Fibroblast of the conjunctiva (primary cell): ENCODE measurements at regions not wholly inside any gene's neighbourhood (a gene's known extent, or its start where the extent isn't known, plus 50 kb on each side); places are given as distances from the start of the nearest gene placed in this dataset.
"Not testable (repeated sequence)": the region's sequence is repeated elsewhere in the genome, so short reads cannot be mapped to it uniquely, and the experiment has no call there.

Experiments
- DNase-seq: peaks from one replicate; pipeline ENCODE4 v3.0.0-alpha.2; 2010; ENCODE audit warnings: low read depth

GRCh38 chr20:40890635-40891034 is 138.0 kb upstream of the TOP1 start:
- no peak for DNase-seq

- DNase-seq: no peak
These were observed 137.3 kb upstream of the TOP1 start for GRCh38 chr20:40891351-40891750.

- no peak for DNase-seq
These were observed 136.0 kb upstream of the TOP1 start for GRCh38 chr20:40892642-40893041.

GRCh38 chr20:40893610-40894236 is 134.9 kb upstream of the TOP1 start:
- no peak for DNase-seq

GRCh38 chr20:40894237-40894630 is 134.4 kb upstream of the TOP1 start:
- no peak for DNase-seq

GRCh38 chr20:40895182-40895581 is 133.4 kb upstream of the TOP1 start:
- DNase-seq: no peak

- DNase-seq: peak; percentile 38
These were observed 131.6 kb upstream of the TOP1 start for GRCh38 chr20:40896814-40897700.

DNA sequence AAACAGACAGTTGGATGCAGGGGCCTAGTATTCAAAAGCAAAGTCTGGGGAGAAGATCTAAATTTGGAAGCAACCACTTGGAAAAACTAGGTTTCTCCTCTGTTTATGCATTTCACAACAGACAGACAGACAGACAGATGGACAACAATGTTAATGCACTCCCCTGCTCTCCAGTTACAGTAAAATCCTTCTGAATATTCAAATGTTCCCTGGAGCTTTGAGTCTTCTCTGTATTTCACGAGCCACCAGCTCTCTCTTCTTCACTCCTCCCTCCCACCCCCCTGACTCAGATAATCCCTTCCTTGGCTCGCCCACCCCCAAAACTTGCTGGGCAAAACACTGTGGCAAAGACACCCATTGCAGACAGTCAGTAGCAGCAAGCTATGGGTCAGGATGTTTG is 129.3 kb upstream of the TOP1 start:
- DNase-seq: no peak

DNA sequence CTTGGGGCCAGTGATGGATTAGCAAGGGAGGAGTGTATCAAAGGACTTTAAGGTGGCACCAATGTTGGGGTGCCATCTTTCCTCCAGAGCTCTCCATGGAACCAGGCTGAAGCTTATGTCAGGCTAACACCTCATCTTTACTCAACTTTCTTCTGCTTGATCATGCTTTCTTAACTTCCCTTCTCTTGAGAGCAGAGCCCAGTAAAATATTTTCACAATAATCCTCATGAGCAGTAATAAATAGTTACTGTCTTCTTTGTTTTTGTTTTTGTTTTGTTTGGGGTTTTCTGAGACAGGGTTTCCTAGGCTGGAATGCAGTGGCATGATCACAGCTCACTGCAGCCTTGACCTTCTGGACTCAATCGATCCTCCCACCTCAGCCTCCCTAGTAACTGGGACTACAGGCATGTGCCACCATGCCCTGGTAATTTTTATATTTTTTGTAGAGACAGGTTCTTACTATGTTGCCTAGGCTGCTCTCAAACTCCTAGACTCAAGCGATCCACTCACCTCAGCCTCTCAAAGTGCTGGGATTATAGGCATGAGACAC is 127.9 kb upstream of the TOP1 start:
- no peak for DNase-seq

- no peak for DNase-seq
These were observed 126.0 kb upstream of the TOP1 start for GRCh38 chr20:40902661-40903060.

- no peak for DNase-seq
These were observed 120.3 kb upstream of the TOP1 start for GRCh38 chr20:40908309-40908708.

DNA sequence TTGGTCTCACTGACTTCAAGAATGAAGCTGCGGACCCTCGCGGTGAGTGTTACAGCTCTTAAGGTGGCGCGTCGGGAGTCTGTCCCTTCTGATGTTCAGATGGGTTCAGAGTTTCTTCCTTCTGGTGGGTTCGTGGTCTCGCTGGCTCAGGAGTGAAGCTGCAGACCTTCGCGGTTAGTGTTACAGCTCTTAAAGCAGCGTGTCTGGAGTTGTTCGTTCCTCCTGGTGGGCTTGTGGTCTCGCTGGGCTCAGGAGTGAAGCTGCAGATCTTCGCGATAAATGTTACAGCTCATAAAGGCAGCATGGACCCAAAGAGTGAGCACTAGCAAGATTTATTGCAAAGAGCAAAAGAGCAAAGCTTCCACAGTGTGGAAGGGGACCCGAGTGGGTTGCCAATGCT is 119.1 kb upstream of the TOP1 start:
- DNase-seq: not testable (repeated sequence)

DNA sequence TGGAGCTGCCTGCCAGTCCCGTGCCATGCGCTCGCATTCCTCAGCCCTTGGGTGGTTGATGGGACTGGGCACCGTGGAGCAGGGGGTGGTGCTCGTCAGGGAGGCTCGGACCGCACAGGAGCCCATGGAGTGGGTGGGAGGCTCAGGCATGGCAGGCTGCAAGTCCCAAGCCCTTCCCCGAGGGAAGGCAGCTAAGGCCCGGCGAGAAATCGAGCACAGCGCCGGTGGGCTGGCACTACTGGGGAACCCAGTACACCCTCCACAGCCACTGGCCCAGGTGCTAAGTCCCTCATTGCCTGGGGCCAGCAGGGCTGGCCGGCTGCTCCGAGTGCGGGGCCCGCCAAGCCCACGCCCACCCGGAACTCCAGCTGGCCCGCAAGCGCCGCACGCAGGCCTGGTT is 118.2 kb upstream of the TOP1 start:
- not testable (repeated sequence) for DNase-seq

DNA sequence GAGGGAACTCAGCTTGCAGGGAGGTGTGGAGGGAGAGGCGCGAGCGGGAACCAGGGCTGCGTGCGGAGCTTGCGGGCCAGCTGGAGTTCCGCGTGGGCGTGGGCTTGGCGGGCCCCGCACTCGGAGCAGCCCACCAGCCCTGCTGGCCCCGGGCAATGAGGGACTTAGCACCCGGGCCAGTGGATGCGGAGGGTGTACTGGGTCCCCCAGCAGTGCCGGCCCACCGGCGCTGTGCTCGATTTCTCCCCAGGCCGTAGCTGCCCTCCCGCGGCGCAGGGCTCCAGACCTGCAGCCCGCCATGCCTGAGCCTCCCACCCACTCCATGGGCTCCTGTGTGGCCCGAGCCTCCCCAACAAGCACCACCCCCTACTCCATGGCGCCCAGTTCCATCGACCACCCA is 117.5 kb upstream of the TOP1 start:
- DNase-seq: not testable (repeated sequence)

DNA sequence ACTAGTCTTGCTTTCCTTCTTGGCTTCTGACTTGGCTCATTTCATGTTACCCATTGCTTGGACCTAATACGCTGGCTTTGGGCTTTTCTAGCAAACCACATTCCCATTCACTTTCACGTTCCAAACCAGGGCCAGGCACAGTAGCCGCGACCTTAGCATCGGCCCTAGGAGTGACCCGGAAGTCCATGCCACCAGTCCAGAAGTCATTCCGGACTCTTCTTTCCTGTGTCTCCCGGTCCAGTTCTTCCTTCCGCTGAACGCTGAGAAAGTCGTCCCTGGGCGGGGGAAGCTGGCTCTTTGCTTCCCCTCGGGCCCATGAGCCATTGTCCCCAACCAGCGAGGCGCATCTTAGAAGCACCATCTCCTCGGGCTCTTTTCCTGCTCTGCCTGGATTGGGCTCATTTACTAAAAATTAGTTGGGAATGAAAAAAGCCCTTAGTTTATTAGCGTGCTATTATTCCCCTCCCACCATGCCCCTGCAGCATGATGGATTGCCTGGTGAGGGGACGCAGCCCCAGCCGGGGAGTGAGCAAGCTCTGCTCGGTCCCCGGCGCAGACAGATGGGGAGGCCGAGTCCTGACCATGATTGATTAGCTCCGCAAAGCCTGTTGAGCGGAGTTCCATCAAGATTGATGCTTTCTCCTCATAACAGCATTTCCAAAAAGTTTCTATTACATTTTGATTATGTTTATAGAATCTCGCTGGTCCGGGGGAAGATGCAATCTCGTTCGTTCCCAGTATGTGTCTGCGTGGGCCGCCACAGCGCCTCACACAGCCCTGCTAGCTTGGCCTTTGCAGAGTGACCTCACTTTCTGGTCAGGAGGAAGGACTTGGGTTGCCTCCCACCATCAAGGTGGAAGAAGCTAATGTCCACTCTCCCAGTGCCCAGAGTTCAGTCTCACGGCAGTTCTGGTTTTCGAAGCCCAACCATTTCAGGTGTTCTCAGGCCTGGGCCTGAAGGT is 115.1 kb upstream of the TOP1 start:
- DNase-seq: no peak

- DNase-seq: no peak
These were observed 112.9 kb upstream of the TOP1 start for GRCh38 chr20:40915756-40916155.

- no peak for DNase-seq
These were observed 112.3 kb upstream of the TOP1 start for GRCh38 chr20:40916276-40916675.

DNA sequence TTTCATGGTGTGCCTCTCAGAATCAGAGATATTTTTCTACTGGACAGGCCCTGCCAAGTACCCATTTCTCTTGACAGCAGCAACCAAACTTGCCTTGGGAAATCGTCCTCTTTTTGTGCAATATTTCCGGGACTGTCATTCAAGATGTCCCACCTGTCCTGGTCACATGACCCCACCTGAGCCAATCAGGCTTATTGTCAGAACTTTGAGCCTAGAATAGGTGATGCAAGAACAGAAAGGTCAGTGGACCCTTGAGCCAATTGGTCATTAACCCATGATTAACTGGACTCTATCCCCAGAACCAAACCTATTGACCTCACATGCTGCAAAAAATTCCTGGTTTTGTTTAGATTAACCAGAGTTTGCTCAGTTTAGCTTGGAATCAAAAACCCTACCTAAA is 108.3 kb upstream of the TOP1 start:
- no peak for DNase-seq

DNA sequence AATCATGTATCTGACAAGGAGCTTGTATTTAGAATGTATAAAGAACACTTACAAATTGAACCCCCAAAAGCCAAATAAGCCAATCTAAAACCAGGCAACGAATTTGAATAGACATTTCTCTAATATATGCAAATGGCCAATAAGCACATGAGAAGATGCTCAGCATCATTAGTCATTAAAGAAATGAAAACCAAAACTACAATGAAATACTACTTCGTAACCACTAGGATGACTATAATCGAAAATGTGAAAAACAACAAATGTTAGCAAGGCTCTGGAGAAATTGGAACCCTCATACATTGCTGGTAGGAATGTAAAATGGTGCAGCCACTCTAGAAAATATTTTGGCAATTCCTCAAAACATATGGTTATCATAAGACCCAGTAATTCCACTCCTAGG is 105.8 kb upstream of the TOP1 start:
- DNase-seq: no peak

DNA sequence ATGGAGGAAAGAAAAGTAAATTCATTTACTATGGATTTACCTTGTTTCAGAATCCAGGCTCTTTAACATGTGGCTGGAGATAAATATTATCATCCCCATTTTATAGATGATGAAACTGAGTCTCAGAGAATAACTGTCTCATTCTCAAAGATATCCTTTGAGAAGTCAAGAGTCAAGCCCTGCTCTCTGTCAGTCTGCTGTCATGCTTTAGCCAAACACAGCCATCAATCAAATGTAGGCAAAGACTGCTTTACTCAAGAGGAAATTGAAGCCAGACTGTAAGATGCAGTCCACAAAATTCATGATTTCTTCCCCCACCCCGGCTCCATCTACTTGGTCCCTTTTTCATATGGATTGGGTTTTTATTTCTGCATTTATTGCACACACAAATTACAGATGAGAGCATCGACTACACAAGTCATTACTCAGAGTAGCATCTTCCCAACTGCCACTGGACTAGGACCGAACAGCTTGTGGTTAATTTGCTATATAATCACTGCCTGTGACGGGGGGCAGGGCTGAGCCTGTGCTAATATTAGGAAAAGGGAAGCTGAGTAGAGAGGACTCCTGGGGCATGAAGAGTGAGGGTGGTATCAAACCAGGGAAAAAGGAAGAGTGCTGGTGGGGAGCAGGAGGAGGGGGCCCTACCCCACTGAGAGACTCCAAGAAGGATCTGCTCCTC is 102.7 kb upstream of the TOP1 start:
- DNase-seq: no peak

- DNase-seq: no peak
These were observed 101.7 kb upstream of the TOP1 start for GRCh38 chr20:40926928-40927327.

GRCh38 chr20:40930561-40930960 is 98.1 kb upstream of the TOP1 start:
- DNase-seq: no peak
